GM21825 (cell line): ENCODE measurements at regions not wholly inside any gene's neighbourhood (a gene's known extent, or its start where the extent isn't known, plus 50 kb on each side); places are given as distances from the start of the nearest gene placed in this dataset.
"Not testable (repeated sequence)": the region's sequence is repeated elsewhere in the genome, so short reads cannot be mapped to it uniquely, and the experiment has no call there.

Source experiments
- ATAC-seq: cut with Tn5 transposase; IDR thresholded peaks from one replicate; pipeline ENCODE4 v1.9.1; 2021; ENCODE audit warnings: mild to moderate bottlenecking, moderate library complexity; ENCODE audit not compliant: unreplicated experiment

DNA sequence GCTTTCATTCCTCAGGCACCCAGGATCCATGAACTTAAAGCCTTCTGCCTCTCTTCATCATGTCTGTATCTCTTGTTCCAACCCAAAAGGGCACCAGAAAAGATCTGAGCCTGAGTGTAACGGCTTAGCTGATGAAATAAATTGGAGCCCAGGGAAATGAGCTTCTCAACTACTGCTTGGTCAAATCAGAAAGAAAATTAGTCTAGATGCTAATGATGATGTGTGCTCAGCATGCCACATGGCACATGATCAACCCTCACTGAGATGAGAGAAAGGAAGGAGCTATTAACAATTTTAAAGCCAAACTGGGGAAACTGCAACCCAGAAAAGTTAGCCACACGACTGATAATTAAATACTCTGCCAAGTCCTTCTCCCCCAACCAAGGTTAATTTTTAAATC is 325.7 kb downstream of the CNTN3 start:
- ATAC-seq: no peak

DNA sequence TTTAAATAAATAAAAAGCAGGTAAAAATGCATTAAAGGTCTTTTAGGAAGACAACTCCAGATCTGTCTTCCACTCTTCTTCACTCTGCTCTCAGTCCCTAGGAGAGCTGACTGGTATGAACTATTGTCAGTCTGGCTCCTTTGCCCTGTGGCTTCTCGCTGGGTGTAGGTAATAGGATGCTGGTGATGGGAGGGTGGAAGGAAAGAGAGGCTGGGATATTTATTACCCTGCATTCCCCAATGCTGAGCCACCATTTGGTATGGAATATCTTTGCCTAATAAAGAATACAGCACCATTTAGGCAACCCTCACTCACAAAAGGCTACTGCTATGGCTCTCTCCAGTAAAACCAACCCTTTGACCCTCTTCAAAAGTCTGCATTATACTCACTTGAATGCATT is 326.9 kb downstream of the CNTN3 start:
- no peak for ATAC-seq

DNA sequence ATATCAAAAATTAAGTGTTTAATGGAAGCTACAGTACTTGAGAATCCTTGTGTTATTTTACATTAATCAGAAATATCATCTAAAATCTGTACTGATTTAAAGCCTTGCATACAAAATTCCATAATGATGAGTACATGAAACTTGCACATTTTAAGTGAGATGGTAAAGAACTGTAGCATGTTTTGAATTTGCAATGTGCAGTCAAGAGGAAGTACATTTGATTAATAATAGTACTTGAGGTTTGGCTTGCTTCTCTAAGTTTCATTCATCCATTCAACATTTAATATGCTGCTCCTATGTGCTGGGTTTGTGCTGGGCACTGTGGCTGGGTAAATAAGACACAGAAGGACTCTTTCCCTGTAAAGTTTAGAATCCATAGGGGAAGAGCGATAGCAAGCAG is 332.3 kb downstream of the CNTN3 start:
- ATAC-seq: no peak

DNA sequence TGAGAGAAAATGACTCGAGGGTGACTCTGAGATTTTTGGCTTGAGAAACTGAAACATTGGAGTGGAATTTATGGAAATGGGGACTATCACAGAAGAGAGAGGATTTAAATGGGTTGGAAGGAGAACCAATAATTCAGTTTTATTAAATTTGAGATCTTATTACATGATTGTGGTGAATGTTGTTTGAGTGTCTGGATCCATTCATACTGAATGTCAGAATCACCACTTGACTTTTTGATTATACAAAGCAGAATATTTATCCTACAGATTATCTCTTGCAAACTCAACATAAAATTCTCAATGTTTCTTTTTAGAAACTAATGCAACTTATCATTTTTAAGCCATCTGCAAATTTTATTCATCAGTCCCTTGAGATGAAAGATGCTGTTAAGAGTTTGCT is 332.8 kb downstream of the CNTN3 start:
- ATAC-seq: no peak

DNA sequence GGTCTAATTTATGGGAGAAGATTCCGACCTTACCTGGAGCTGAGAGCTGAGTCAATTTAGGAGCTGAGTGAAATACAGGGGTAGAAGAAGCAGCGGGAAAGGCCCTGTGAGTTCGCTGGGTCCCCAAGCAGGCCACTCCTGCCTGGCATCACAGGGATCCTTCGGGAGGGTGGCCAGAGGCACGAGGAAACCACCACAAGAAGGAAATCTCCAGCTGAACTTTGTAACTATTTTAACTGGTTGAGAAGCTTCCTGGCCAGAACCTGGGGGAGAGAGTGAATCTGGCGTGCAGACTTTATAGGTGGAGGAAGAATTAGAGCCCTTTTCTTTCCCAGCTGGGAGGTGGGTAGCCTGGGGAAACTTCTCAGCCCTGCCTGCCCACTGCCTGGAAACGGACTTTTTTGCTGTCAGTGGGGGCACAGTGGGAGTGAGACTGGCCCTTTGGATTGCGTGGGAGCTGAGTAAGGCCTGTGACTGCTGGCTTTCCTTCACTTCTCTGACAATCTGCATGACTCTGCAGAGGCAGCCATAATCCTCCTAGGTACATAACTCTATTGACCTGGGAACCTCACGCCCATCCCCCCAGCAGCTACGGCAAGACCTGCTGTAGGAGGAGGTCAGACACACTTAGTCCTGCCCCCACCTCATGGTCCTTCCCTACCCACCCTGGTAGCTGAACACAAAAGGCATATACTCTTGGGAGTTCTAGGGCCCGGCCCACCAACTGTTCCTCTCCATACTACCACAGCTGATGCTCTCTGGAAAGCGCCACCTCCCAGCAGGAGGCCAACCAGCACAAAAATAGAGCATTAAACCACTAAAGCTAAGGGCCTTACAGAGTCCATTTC is 340.7 kb downstream of the CNTN3 start:
- ATAC-seq: no peak

DNA sequence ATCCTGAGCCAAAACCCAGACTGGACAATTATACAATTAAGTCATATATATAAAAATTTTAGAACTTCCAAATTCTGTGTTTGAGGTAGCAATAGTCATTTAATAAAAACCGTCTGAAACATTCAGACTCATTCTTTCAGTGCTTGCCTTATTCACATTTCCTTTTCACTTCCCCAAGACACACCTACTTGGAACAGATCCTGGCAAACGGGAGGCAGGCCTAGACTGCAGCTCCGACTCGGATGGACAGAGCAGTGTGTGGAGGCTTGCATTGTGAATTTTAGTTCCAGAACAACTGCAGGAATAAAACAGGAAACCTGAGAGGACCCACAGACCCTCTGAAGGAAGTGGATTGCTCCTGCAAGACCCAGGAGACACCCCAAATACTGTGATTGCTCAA is 341.4 kb downstream of the CNTN3 start:
- ATAC-seq: no peak

DNA sequence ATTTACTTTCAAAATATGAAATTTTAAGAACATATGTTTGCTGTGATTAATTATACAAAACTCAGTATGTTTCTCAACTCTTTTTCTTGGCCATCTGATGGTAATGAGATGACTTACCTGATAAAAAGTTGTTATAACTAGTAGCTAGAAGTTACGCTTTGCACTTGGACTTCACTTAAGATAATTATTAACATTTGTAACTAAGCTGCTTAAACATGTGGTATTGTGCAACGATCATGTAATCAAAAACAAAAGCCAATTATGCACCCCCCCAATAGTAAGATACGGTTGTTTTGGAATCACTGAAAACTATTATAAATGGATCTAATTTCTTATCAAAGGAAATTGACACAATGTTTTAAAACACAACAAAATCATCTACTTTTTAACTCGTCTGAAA is 342.9 kb downstream of the CNTN3 start:
- no peak for ATAC-seq

DNA sequence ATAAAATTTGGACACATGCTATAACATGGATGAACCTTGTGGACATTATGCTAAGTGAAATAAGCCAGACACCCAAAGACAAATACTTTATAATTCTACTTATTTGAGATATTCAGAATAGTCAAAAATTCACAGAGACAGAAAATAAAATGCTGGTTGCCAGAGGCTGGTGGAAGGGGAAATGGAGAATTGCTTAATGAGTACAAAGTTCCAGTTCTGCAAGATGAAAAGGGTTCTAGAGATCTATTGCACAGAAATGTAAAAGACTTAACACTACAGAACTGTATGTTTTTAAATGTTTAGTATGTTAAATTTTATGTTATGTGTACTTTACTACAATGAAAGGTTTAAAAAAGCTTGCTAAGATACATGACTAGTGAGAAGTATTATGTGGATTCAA is 344.8 kb downstream of the CNTN3 start:
- ATAC-seq: no peak

DNA sequence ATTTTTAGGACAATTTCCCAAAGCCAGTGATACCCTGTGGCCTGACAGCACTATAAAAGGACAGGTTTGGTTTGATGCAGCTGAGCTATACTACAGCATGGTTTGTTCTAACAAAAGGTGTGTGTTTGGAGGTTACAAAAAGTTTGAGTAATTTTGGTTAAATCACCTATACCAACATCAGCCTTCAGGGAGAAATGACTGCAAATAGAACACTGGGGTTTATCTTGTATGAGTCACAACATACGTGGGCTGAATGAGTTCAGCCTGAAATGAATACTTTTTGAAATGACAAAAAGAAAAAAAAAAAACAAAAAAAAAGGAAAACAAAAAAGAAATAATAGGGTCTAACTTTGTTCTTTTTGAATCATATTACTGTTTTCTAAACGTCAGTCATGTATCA is 345.7 kb downstream of the CNTN3 start:
- no peak for ATAC-seq

DNA sequence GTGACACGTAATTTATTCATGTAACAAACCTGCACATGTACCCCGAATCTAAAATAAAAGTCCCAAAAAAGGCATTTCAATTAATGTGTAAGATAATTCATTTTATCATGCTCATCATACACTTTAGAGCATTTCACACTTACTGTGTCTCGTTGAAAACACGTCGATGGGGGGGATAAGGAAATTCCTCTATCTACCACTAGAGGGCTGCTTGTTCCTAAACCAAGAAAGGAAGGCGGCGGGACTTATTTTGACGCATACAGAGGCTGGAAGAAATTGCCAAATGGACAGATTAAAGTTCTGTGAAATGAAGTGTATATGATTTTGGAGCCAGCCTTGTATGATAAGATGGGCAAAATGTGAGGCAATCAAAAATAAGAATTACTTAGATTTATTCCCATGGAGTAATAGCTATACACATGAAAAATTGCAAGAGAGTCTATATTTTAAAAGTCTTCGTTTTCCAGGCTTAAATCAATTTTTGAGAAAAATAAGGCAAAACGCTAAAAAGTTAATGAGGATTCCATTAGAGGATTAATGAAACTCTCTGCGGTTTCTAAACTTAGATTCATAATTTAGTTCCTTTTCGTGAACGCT is 346.8 kb downstream of the CNTN3 start:
- ATAC-seq: peak; percentile 55

DNA sequence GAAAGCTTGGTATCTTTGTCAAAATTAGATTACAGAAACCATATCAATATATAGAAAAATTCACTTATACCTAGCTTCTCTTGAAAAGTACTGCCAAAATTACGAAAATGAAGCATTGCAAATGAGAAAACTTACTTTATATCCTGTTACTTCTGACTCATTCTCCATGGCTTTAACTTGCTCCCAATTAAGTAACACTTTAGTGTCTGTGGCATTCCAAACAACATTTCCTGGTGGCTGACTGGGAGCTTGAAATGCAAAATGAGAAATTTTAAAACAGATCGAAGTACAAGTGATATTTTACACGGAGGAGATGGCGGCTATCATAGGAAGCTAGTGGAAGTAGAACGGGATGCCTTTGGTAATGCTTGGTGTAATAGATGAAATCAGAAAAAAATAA is 347.3 kb downstream of the CNTN3 start:
- no peak for ATAC-seq

DNA sequence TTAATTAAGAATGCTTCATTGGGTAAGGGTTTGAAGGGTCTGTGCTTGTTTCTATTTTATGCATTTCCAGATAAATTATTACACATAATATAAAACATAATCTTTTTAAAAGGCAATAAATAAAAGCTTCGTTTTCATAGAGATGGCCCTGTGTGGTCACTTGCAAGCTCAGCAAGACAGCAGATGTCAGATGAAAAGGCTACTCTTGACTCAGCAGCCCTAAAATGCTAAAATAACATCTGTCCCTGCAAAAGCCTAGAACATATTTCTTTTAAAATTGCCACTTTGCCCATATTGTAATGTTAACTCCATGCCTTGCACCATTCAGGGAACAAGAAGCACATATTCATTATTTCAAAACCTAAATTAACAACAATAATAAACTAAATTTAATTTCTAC is 349.4 kb downstream of the CNTN3 start:
- no peak for ATAC-seq

DNA sequence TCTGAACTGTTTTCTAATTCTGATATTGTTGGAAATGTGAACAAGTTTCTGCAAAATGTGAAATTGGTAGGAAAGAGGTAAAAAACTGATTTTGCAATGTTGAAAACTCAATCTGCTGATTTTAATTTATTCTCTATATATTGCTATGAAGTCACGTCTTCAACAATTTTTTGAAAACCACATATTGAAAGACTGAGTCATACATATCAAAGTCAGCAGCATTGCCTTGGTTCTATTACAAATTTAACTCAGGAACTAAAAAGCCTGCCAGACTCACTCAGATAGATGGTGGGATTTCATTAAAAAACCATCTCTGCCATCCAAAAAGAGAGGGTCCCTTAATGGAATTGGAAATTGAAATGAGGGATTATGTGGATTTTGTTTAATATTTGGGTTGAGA is 351.4 kb downstream of the CNTN3 start:
- no peak for ATAC-seq

DNA sequence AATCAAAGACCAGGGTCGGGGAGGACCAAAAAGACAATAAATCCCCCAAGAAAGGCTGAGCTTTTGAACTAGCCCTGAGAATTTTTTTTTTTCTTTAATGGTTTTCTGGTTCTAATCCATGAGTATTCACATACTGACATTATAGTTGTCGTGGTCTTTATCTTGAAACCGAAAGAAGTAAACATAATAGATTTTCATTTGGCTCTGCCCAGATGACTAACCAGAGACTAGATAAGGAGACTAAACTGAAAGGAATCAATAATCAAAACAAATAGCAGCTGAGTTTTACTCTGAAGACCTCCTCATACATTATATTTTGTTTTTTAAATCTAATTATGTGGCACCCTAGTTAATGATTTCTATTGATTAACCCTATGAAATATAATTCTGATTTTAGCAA is 381.4 kb downstream of the CNTN3 start:
- no peak for ATAC-seq

DNA sequence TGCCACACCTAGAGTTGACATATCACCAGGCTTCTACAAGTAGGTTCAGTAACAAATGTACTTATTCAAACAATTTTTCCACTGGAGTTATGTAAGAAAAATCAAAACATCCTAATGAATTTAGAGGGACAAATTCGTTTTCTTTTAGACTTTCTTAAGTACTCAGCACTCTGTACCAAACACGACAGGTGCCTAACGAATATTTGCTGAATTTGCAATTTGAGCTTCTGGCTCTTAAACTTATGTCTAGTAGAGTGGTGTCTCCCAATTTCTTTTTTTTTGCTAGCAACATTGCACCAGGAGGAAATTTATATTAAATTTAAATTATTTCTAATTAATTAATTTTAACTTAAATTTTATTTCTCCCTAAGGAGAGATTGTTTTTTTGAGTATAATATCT is 397.0 kb downstream of the CNTN3 start:
- ATAC-seq: no peak

DNA sequence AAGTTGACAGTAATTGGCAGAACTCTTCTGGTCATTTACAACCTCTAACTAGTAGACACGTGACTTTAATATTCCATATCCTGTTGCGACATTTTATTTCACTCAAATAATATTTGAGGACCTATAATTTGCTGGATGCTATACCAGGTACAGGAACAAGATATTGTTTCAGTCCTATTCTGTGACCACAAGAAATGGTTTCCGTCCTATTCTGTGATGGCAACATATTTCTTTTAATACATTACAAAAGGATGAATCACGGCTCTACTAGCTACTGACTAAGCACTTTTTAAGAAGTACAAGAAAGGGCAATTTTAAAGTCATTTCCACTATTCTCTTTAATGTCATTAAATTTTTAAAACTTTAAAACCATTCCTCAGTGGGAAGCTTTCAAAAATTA is 400.2 kb downstream of the CNTN3 start:
- ATAC-seq: no peak

DNA sequence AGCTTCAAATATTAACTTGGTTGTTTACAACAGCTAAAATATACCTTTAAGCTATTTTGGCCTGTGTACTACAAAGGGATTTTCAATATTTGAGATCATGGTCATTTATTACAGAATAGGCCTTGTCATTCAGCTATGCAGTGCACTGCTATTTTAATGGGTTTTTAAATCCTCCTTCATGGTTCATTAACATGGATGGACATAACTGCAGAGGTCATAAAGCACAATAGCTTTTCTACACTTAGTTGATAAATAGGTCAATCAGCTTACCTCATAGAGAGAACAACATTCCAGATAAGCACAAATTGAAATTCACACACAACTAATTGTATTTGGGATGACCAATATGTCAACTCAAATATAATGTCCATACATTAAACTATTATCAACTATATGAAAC is 403.7 kb downstream of the CNTN3 start:
- no peak for ATAC-seq

DNA sequence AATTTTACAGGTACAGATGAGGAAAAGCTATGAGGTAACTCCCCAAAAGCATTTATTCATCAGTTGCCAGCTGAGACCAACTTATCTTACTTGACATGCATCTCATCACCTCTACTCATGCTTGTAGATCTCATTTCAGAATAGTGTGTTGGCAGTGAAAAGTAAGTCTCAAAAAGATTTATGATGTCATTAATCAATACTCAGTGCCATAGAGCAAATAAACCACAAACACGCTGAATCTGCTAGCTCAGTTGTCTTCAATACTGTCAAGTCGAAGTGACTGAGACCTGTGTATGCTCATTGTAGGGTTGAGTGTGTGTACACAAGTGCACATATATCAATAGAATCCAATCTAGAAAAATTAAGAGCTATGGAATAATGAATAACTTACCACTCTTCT is 413.5 kb downstream of the CNTN3 start:
- ATAC-seq: no peak

DNA sequence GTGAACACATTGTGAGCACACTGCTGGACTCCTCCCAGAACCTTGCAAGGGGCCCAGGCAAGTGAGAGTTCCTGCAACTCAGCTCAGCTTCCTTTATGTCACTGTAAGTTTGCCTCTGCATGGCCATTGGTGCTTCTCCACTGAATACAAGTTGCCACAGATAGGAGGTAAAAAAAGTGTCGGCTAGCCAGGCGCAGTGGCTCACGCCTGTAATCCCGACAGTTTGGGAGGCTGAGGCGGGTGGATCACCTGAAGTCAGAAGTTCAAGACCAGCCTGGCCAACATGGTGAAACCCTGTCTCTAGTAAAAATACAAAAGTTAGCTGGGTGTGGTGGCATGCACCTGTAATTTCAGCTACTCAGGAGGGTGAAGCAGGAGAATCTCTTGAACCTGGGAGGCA is 435.8 kb downstream of the CNTN3 start:
- not testable (repeated sequence) for ATAC-seq

DNA sequence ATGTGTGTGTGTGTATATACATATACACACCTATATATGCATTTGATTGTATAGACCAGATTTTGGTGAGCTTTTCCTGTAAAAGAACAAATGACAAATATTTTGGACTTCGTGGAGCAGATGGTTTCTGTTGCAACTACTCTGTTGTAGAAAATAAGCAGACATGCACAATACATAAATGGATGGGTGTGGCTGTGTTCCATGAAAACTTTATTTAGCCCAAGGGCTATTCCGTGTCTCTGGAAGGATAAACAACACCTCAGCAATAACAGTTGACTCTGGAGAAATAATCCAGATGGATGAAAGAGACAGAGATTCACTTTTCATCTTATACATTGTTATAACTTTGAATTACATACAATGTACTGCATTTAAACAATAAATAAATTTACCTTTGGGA is 441.4 kb downstream of the CNTN3 start:
- ATAC-seq: no peak

DNA sequence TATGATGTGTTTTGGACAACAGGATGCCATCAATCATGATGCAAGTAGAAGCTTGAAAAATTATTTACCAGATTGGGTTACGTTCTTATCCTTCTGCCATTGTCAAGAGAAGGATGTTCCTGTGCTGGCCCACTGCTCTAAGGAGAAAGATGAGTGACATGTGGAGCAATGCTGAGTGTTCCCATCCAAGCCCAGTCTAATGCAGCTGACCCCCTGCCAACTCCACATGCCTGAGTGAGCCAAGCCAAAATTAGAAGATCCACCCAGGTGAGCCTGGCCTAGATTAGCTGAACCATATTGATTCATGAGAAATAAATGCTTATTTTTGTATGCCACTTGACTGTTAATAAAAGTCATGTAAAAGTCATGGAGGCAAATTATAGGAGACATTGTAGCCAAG is 446.5 kb downstream of the CNTN3 start:
- no peak for ATAC-seq

DNA sequence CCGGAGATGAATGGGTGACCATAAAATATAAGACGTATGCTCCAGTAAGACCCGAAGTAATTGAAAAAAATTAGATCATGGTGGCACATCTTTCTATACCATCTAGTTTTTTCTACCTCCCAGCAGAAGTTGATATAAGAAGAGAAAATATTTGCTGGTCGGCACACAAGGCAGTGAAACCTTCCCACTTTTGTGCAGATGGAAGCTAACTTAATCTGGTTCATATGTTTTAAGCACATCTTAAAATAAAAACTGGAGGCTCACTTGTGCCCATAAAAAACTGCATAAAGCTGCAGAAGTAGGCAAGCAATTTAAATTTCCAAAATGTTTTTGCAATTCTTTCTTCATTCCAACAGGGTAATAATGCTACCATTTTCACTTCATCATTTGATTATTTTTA is 449.2 kb downstream of the CNTN3 start:
- no peak for ATAC-seq

DNA sequence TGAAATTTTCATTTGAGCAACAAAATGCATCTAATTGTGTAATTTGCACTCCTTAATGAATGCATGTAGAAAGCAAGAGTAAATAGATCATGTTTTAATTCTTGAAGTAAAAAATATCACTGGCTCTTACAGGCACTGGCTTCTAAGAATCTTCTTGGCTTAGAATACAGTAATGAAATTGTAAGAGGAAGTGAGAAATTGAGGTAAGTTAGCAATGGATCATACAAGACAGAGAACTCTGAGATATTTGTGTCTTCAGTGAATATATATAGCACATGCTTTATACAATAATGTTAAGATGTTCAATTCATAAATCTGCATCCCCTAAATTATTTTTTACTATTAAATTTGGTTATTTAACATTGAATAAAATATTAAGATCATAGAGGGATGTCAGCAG is 465.0 kb downstream of the CNTN3 start:
- no peak for ATAC-seq
